Activated CD4-positive, alpha-beta T cell treated with anti-CD3 and anti-CD28 coated beads, Interleukin-2, amount 50 U/mL, for 16 hours (primary cell): ENCODE measurements at regions not wholly inside any gene's neighbourhood (a gene's known extent, or its start where the extent isn't known, plus 50 kb on each side); places are given as distances from the start of the nearest gene placed in this dataset.

Source experiments
- DNase-seq: peaks from one replicate; pipeline ENCODE4 v3.0.0-alpha.2; 2020

DNA sequence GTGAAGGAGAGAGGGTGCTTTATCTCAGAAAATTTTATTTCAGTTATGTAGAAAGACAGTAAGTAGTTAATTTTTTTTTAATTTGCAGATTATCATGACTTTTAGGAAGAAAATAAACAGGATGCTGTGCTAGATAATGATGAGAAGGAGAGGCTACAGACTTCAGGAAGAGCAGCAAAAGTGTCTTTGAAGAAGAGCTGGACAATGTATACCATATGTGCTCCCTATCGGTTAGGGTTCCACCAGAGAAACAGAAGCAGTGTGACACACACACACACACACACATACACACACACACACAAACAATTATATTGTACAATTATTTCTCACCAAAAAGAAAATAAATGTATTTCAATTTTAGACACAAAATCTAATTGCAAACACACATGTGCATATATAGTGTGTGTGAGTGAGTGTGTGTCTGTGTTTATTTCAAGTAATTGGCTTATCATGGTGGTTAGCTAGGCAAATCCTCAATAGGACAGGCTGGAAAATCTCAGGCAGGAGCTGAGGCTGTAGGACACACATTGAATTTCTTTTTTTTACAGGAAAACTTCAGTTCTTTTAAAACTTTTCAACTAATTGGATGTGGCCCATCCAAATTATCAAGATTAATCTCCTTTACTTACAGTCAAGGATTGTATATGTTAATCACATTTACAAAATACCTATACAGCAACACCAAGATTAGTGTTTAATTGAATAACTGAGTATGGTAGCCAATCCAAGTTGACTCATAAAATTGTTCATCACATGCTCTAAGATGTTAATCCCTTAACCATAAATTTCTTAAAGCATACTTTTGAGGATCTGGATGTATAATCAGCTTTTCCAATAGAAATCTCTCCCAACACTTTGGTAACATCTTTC, 235.8 kb upstream of the DCN start:
- DNase-seq, result no peak

DNA sequence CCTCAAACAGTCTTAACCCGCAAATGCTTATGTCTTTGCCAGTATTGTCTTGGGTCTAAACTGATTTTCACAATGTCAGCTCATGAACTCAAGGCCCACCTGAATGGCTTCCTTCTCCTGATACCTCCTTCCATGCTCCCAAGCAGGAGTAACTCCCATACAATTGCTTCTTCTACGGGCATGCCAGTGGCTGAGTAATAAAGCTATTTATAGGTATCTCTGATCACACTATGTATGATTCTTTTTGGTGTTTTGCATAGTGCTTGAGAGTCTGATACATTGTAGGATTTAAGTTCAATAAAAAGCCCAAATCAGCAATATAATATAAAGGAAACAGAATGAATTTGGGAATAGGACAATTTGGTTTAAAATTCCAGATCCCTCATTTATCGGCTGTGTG, 235.0 kb upstream of the DCN start:
- no peak for DNase-seq

DNA sequence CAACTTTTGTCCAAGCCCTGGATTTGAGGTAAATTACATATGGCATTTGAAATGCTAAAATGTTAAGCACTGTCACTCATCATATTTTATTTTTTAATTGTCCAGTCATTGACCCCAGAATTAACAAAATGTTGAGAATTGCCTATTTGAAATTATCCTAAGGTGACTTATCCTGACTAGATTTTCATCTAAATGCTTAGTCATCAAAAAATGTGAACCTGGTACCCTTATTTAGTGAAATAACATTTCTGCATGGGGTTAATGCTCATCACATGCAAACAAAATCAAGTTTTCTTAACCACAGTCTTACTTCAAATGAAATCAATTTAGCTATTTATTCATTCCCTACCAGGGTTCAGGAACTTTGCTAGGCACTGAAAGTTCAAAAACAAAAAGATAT, 232.0 kb upstream of the DCN start:
- no peak for DNase-seq

DNA sequence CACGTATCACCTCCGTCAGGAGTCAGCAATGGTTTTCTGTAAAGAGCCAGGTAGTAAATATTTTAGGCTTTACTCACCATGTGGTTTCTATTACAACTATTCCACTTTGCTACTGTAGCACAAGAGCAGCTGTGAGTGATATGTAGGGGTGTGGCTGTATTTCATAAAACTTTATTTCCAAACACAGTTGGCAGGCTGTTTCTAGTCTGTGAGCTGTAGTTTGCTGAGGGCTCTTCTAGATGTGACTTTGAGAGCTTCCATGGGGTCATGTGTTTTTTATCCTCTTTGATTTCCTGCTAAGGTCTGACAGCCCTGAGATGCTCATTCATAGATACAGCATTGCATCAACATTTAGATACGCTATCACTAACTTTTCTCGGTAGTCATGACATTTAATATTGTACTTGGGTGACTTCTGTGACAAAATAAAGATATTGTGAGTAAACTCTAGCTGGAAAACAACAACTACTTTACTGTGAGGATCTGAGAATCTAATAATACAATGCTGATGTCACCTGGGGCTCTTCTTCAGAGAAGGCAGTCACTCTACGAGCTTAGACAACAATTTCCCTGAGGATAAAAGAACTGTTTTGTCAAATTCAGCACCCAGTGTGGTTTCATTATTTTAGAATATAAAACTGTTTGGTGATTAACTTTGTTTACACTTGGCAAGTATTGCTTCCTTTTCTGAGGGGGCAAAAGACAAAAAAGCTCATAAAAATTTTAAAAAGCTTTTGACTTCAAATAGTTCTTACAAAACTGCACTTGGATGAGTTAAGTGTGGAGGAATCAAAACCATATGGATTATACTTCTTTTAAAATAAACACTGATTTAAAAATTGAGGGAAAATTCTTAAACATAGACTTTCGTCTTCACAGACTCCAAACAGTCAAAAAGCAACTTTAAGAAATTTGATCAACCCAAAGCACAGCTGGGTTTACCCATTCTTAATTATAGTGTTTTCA, 231.2 kb upstream of the DCN start:
- no peak for DNase-seq

DNA sequence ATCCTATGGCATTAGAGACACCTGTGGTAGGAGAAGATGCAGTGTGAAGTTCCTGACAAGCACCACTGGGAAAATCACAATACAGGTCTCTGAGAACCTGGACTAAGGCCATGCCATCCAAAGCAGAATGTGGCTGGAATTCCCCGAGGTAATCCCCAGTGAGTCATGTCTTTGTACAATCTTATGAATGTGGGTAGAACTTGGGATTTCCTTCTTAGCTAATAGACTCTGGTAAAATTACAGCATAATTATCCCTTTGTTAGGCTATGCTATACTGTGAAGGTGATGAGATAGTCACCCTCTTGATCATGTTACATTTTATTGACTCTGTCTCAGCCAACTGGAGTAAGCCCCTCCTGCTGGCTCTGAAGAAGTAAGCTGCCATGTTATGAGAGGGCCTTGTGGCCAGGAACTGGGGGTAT, 224.3 kb upstream of the DCN start:
- DNase-seq, result no peak

DNA sequence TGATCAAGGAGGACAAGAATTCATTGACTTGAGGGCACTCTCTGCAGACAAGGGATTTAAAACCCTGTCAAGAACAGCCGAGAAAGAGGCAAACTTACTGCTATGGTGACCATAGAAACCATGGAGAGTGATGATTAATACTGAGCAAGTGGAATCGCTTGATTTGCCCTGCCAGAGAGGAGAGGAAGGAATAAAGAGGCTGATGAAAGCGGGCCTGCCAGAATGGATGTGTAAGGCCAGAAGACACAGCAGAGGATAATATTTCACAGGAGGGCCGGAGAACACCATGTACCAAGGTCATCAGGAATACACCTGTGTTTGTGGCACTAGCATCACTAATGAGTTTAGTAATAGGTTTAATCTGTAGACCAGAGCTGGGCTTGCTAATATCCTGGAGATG, 221.8 kb upstream of the DCN start:
- no peak for DNase-seq

DNA sequence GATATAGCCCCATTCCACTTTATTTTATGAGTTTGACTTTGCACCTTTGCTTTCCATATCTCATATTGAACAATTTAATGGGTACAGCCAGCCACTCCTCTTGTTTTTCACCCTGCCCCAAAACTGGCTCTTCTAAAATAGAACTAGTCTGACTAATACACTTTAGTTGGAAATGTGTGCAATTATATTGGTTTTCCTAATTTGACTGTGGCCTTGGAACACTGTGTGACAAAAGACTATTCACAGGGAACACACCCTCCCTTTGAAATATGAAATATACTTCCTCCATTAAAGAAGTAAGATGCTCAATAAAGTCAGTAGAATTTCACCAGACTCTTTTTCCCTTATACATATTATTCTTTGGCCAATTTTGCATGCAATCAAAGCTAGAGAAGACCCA, 218.6 kb upstream of the DCN start:
- no peak for DNase-seq

DNA sequence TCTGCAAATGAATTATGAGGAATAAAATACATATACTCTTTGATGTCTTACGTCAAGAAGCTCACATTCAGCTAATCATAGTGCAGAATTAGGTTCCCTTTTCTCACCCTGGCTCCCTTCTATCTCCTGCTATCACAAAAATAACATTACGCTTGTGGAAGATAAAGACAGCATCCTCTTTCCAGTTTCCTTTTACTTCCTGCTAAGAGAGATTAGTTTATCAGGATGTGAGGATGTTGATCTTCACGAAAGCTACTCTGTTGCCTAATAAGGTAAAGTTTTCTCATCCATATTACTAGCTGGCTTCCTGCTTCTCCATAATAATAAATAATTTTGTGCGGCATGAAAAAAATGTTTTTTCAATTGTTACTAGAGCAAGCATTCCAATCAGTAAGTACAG, 217.7 kb upstream of the DCN start:
- no peak for DNase-seq

DNA sequence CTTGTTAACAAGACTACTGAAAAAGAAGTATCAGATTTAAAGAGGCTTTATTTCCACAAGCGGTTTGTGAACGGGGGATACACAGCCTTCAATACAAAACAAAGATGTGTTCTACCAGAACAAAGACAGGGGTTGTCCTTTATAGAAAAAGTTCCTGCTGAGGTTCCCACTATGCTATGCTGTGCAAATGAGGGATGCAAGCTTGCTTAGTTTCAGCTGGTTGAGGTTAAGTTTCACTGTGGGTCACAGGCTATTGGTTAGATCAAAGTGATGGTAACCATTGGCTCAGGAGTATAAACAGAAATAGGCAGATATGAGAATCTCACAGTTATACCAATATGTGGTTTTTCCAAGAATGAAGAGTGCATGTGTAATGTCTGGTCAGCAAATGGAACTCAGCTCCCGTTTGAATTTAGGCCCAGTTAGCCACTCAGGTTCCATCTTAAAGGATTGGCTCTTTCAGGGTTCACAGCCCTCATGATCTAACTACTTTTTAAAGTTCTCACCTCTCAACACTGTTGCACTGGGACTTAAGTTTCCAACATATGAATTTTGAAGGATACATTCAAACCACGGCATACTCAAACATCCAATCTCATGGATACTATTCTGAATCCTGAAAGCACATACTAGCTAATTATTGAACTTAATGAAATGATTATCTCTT, 215.4 kb upstream of the DCN start:
- no peak for DNase-seq

DNA sequence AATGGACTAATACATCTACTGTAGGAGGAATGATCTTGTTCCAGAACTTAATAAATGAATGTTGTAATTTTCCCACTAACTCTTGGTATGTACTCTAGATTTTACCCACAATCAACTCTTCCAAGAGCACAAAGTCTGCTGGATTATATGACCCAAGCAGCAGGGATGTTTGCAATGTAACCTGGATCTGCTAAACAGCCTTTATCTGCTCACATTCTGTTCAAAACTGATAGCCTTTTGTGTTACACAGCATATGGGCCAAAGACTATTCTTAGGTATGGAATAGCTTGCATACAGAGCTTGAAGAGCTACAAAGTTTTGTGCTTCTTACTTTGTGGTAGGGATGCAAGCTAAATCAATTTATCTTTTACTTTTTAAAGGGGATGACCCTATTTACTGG, 213.7 kb upstream of the DCN start:
- no peak for DNase-seq

DNA sequence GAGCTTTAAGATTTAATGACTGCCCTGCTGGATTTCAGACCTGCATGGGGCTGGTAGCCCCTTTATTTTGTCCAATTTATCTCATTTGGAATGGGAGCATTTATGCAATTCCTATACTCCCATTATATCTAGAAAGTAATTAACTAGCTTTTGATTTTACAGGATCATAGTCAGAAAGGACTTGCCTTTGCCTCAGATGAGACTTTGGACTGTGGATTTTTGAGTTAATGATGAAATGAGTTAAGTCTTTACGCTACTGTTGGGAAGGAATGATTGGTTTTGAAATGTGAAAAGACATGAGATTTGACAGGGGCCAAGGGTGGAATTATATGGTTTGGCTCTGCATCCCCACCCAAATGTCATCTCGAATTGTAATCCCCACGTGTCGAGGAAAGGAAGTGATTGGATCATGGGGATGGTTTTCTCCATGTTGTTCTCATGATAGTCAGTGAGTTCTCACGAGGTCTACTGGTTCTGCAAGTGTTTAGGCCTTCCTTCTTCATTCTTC, 213.1 kb upstream of the DCN start:
- no peak for DNase-seq

DNA sequence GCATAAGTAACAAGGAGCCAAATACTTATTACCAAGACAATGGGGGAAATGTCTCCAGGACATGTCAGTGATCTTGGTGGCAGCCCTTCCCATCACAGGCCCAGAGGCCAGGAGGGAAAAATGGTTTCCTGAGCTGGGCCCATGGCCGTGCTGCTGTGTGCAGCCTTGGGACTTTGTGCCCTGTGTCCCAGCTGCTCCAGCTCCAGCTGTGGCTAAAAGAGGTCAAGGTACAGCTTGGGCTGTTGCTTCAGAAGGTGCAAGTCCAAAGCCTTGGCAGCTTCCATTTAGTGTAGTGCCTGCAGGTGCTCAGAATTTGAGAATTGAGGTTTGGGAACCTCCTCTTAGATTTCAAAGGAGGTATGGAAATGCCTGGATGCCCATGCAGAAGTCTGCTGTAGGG, 212.3 kb upstream of the DCN start:
- no peak for DNase-seq

DNA sequence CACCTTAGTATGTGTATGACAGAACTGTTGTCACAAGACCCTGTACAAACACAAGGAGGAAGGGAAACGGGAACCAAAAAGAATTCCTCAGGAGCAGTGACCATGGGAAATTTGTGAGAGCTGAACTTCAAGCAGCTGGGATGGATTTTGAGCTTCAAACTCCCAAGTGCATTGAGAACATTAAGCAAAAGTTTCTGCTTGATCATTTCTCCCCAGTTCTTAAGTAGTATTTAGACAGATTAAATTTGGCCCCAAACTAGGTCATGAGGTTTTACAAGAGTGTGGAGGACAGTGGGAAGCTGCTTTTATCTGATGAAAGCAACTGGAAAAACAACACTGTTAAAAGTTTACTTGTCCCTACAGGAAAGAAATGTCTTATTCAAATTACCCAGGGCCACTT, 206.0 kb upstream of the DCN start:
- DNase-seq, result no peak

DNA sequence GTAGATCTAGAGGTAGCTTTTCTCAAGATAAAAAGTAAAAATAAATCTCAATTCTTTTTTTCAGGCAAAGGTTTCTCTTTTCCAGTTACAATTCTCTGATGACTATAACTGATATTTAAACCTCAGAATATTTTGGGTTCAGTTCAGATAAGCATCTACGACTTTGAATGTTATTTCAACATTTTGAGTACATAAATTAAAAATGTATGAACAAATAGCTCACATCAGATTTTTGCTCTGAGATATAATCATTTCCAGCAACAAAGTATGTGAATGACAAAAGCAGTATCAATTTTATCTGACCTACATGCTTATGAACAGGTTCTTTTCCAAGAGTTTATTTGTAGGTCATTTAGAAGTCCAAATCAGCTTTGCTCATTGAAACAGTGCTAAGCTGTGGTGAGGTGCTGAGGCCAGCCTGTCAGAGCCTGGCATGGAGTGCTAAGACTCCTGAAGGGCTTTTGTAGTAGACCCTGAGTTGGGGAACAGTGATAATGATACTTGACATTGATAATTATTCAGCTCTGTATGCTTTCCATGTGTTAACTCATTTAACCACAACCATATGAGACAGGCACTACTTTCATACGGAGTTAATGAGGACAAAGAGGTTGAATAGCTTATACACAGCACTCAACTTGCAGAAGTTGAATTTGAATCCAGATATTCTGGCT, 205.0 kb upstream of the DCN start:
- no peak for DNase-seq

DNA sequence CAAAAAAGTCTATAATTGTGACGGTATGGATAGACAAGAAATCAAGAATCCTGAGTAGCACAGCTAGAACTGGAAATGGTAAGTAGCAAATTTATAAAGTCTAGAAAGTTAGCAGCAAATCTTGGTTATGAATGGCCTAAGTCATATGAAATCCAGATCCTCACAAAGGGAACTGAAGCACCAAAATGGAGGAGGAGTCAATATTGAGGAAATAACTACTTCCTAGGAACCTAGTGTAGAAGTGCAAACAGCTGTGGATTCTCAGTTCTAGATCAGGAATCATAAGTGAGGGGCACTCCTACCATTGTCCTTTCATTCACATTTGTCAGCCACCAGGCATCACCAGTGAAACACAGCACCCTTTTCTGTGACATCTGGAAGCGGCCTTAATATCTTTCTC, 202.2 kb upstream of the DCN start:
- DNase-seq, result no peak

DNA sequence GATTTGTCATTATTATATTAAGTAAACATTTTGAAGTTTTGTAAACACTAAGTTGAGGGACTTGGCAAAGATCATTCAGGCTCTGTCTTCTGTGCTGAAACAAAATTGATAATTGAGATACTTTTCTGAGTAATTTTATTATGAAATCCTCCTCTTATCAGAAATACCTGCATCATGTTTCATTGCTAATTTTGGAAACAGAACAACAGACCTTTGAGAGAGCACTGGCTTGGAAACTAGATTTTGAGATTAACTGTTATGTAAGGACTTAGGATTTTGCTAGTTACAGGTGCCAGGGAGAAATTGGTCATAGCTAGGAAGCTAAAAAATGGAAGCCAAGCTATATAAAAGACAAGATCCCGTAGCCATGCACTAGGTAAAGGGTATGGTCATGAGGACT, 201.7 kb upstream of the DCN start:
- DNase-seq, result no peak

DNA sequence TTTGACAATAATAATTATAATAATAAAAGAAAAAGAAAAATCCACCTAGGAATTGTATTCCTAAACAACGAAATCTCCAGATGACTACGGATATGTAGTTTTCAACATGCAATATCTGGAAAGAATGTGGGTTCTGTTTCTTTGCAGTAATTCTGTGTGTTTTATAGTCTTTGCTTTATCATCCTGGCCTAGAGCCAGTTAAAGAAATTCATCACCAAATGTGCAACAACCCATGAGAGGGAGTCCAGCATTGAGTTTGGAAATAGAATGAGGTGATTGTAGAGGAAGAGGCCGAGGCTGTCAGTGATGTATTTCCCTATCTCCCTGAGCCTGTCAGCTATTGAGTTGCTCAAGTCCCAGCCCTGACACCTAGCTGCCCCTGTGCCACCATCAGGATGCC, 200.5 kb upstream of the DCN start:
- DNase-seq, result no peak

DNA sequence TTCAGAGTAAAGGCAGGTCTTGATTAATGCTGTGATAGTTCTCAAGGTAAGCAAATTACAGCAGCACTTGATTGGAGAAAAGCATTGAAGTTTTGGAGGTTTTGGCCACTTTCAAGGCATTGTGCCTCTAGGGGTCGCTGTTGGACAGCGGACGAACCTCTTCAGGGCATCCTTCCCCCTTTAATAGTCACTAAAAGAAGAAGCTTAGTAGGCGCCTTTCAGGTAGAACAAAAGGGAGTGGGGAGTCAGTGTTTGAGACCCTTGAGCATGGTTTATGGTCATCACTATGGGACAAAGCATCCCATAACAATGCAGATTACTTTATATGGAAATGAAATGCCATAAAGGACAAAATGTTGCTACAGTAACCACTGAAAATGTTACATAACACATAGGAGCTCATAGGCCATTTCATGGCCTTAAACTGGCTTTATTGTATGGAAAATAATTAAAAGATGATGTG, 199.5 kb upstream of the DCN start:
- DNase-seq, result peak; percentile 72

DNA sequence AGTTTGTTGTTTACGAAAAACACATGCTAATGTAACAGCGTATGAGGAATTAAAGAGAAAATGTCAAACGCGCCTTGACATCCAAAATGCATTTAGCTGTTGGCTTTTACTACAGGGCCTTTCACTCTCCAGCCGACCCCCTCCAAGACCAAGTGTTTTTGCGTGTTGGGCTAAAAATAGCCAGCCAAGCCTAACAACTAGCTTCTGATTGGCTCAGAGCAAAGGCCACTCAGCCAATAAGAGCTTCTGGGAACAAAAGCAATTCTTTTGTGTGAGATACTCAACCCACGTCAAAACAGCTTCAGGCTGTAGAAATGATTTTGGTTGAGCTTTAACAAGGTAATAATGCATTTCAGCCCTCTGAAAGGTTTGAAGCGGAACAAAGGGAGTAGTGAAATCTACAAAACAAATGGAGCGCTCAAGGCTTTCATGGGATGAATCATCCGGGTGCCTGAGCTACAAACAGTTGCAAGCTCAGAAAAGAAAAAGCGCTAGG, 198.7 kb upstream of the DCN start:
- peak; percentile 11 for DNase-seq

DNA sequence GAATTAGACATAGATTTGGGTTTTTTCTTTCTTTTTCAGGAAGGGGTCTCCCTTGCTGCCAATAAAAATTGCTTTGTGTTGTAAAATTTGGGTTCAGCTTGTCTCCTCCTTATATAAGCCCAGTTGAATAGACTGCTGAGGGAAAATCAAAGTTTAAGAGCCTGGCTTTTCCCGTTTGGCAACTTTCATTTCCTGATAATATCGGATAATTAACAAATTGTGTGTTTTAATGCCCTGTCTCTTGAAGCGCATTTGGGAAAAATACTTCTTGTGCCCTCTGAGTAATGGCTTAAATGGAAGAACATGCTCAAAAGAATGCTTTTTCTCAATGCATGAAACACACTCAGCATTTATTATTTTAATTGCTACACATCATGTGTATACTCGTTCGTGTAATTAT, 198.0 kb upstream of the DCN start:
- DNase-seq, result no peak

DNA sequence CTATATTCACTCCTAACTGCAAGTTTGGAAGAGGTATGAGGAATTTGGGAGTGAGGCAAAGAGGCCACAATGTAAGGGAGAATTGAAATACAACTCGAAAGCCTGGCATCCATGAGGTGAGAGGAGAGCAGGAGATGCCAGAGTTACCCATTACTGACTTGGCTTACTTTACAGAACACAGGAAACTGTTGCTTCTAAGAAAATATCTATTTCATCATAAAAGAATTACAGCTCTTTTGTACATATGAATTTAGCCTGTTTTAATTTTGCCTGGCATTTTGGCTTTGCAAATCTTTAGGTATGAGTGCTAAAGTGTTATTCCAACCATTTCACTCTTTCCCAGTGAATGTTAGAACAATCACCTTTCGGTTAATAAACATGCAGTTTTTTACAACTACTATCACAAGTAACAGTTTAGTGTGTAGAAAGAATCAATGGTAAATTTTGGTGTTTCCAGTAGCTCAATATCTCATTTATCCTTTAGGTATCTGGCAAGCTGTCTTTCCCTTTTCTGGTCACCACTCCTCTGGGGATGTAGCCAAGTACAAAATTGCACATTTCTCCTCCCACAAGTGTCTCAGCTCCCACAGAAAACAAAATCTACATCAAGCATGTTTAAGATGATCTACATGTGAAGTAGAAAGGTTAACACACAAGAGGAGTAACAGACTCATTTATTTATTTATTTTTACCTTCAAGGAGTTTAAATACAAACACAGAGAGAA, 196.6 kb upstream of the DCN start:
- DNase-seq, result no peak

DNA sequence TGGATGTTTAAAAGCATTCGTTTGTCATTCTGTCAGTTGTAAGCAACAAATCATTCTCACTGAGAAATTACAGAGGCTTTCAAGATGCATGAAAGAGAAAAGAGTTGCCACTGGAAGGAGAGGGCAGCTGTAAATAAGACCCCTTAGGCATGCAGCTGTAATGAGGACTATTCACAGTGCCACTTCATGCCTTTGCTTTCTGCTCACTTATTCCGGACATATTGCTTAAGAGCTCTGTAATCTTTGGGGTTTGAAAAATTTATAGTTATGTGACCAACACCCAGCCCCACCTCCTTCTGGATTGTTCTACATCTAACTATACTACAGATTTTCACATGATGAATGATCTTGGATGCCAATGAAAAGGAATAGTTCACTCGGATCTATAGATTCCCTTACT, 194.8 kb upstream of the DCN start:
- DNase-seq, result no peak
